ENCODE measurements at regions not wholly inside any gene's neighbourhood (a gene's known extent, or its start where the extent isn't known, plus 50 kb on each side); places are given as distances from the start of the nearest gene placed in this dataset.
"Not testable (repeated sequence)": the region's sequence is repeated elsewhere in the genome, so short reads cannot be mapped to it uniquely, and the experiment has no call there.

DNA sequence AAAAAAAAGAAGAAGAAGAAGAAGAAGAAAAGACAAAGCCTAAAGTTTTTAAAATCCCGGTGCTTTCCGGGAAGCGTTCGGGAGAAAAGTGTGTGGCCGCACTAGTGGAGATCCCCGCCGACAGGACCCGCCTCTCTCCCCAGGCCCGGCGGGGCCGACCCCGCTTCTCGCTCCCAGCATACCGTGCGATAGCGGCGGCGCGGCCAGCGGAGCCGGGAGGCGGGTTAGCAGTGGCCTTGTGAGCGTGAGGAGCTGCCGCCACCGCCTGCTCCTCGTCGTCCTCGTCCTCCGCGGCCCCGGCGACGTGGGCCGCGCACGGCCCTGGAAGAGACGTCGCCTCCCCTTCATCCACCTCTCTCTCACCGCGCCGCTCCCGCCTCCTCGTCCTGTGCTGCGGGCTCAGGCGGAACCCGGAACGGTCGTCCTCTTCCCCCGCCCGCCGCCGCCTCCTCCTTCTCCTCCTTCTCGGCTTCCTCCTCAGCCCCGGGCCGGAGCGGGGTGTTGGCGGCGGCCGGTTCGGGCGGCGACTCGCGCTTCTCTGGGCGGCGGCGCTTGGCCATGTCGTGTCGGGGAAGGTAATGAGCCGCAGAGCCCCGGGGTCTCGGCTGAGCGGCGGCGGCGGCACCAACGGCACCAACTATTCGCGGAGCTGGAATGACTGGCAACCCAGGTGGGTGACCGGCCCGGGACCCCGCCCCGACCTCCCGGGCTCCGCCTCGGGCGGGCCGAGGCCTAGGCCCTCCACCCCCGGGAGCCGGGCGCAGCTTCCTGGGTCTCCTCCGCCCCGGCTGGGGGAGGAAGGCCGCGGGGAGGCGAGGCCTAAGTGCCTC, 62.6 kb upstream of the CDR2 start:
- peak; percentile 31 to 64 for DNase-seq (ENCODE audit: low read depth in 2 of 2)

DNA sequence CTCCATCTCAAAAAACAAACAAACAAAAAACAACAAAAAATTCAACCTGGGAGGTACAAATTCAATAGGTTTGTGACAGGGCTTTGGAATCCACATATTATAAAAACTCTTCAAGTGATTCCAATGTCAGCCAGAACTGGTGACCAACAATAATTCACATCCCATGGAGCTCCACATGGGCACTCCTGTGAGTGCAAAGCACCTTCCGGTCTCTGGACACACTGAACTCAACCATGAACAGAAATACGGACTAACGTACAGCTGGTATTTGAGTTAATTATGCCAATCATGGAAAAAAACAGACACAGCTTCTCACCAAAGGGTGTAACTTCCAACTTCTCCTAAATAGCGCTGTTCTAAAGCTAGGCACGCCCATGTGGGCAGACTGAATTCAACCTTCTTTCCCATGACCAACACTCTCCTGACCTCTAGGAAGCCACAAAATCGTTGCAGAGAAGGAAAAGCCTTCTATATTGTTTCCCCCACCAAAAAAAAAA, 62.0 kb upstream of the CDR2 start:
- not testable (repeated sequence) for DNase-seq (ENCODE audit: low read depth in 2 of 2)

DNA sequence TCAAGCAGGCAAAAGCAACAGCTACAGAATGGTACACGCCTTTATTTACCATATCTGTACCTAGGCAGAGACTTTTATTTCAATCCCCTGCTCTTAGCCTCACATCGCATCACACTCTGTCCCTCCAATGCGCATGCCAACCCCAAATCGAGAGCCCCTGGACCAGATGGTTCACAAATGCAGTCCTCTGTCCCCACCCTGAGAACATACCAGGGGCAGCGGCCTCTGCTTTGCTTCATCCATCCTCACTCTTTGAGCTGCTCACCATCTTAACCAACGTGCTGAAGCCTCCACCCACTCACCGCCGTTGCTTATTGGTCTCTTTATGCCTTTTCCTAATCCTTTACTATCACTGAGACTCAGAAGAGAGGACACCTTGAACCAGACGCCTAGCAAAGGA, 56.9 kb upstream of the CDR2 start:
- DNase-seq (ENCODE audit: low read depth in 2 of 2): not testable (repeated sequence)

DNA sequence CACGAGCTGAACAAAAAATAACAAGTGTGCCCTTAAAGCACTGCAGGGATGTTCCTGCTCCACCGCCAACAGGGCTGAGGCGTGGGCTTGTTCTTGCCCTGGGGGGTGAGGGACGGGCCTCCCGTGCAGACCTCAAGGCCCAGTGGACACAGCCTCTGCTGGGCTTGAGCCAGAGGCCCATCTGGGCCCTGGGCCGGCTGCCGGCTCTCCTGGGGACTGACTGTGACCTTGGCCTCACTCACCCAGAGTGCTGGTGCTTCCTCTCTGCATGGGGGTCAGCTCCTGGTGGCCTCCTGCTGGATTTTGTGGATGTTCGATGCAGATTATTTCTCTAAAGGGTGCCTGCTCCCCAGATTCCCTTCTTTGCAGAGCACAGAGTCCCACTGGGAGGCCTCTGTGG, 54.2 kb upstream of the CDR2 start:
- no peak for DNase-seq (ENCODE audit: low read depth in 2 of 2)

DNA sequence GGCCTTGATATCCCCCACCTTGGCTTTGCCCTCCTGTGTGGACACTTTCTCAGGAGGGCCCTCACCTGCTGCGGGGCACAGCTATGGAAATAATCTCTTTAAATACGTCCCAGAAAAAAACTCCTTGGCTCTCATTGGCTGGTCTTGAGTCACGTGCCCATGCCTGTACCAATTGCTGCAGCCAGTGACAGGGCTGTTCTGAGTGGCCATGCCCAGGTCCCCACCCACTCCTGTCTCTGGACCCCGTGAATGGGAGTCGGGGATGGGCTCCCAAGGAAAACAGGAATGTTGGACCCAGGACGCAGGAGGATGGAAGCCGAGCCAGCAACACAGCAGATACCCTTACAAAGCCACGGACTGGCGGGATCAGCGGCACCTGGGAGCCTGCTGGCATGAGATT, 53.1 kb upstream of the CDR2 start:
- DNase-seq (ENCODE audit: low read depth in 2 of 2): no peak

DNA sequence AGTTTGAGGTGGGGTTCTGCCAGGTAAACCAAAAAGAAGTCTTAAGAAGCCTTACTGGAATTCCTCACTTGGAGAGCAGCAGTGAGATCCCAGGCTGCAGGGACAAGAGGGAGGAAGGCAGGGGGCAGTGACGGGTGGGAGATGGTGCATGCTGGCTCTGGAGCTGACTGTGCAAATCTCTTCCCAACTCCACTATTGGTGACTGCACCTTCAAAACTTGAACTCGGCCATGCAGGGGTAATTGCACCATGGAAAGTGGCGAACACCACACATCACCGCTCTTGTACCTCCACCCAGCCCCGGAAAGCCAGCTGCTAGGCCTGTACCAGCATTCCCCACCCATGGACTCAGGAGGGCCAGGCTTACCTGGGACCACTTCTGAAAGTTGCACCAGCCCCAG, 51.4 kb upstream of the CDR2 start:
- DNase-seq (ENCODE audit: low read depth in 2 of 2): no peak

DNA sequence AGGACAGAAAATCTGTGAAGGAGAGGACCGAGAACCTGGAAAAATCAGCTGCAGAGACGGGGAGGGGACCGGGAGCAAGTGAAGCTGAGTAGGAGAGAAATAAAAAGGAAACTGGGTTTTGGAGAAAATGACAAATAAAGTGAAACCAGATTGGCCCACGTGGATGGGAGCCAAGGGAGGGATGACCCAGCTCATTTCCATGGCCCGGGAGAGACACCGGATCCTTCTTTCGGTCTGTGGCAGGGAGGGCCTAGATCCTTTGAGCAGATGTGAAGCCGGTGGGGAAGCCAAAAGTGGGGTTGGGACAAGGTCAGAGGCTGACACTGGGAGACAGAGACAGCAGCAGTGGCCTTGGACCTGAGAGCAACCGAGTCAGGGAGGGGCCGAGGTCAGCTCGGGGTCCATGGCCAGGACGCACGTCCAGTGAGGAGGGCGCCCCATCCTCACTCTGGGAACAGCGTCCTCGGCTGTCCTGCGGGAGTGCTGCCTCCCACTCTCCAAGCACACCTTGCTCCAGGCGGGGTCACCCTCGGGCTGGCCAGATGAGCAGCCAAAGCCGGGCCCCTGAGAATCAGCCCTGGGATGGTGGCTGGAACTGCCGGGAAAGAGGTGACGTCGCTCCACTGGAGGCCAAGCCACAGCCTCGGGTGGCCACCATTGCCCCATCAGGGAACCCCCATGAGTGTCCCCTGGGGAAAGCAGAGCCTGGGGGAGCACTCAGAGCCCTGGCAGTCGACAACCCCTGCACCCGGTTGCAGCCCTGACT, 50.8 kb upstream of the CDR2 start:
- no peak for DNase-seq (ENCODE audit: low read depth in 2 of 2)

DNA sequence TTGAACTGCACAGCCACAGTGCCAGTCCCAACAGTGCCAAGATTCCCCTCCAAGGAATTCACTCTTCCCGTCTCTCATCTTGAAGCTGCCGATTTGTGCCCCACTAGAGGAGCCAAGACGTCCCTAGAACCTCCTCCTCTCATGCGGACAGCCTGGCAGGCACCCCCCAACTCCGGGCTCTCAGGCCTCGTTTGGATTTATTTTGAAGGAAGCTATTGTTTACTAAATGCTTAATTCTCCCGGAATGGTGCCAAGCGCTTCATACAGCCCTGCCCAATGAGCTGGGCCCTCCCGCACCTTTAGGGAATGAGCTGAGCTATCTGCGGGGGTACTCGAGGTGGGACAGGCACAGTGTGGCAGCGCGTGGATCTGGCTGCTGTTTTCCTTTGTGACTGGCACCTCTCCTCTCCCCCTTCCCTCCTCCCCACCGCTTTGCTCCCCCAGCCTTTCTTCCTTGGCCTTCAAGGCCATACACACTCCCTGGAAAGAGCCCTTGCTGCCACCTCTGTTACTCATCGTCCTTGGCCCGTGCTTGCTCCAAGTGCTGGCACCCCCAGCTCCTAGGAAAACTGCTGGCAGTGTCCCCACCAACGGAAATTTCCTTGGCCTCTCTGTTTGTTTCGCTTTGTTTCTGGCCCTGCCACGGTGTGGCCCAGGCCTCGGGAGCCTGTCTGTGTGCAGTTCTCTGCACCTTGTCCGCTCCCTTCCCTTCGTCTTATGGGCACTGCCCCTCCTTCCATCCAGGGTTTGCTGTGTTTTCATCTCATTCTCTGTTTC, 49.9 kb upstream of the CDR2 start:
- DNase-seq (ENCODE audit: low read depth in 2 of 2): no peak
